ENCODE measurements at regions not wholly inside any gene's neighbourhood (a gene's known extent, or its start where the extent isn't known, plus 50 kb on each side); places are given as distances from the start of the nearest gene placed in this dataset.

GRCh38 chr18:46426679-46427047 is 230.4 kb downstream of the LOXHD1 start:
- CTCF ChIA-PET: no interaction called here

More at GRCh38 chr18:46426679-46427047, 230.4 kb downstream of the LOXHD1 start:
- POLR2A ChIA-PET: no interaction called here
- no TSS peak for BruUV-seq (replicated peaks)
- no peak for TF ChIP-seq REST (IDR thresholded peaks at IDR 0.05; ENCODE audit: insufficient read depth in 1 of 2, low read depth in 2 of 2, low read length in 1 of 2)
- TF ChIP-seq CTCF (IDR thresholded peaks at IDR 0.05): no peak
- TF ChIP-seq POLR2AphosphoS5 (IDR thresholded peaks at IDR 0.05; ENCODE audit: low read depth, low read length): no peak
- TF ChIP-seq TCF7L2 (IDR thresholded peaks at IDR 0.05; ENCODE audit: low read depth, low read length): no peak
- no peak for TF ChIP-seq SIN3A (IDR thresholded peaks at IDR 0.05; ENCODE audit: borderline replicate concordance, insufficient read depth, low read depth, low read length)
- Histone ChIP-seq H3K4me3 (ENCODE audit: low read depth in 2 of 2, low read length in 2 of 2) (no peak overlapping the region), H3K27me3 (ENCODE audit: control insufficient read depth, insufficient read depth, low read length) (no peaks in the 10 kb centered on the region), H3K27ac (ENCODE audit: low read length) (no peak overlapping the region), H3K36me3 (ENCODE audit: control insufficient read depth, insufficient read depth, low read length) (no peaks in the 10 kb centered on the region), H3K4me1 (ENCODE audit: control insufficient read depth, insufficient read depth, low read length) (no peaks in the 10 kb centered on the region), H3K9me3 (ENCODE audit: control insufficient read depth, insufficient read depth, low read depth, low read length) (no peaks in the 10 kb centered on the region)
- in situ Hi-C loops (cut with HindIII; ENCODE audit: low pct_unique_long_range_greater_than_20kb, low sequenced_read_pairs): no loop called here
- ATAC-seq: no peak
- intact Hi-C loops (cut with micrococcal nuclease; ENCODE audit: unreplicated experiment): no loop called here
- no peak for DNase-seq (ENCODE audit: low read depth, low spot score)

Data from Panc1 (cell line).